ENCODE measurements at regions not wholly inside any gene's neighbourhood (a gene's known extent, or its start where the extent isn't known, plus 50 kb on each side); places are given as distances from the start of the nearest gene placed in this dataset.

GRCh38 chr7:112868609-112869008 is 78.4 kb upstream of the TMEM168 start:
- H3K9me3 ChIP-seq (ENCODE audit: low read depth): no peaks in the 10 kb centered on the region
- no peak overlapping the region for H3K4me2 ChIP-seq
- H3K4me3 ChIP-seq: no peak overlapping the region
- TF ChIP-seq, protein P1, sequence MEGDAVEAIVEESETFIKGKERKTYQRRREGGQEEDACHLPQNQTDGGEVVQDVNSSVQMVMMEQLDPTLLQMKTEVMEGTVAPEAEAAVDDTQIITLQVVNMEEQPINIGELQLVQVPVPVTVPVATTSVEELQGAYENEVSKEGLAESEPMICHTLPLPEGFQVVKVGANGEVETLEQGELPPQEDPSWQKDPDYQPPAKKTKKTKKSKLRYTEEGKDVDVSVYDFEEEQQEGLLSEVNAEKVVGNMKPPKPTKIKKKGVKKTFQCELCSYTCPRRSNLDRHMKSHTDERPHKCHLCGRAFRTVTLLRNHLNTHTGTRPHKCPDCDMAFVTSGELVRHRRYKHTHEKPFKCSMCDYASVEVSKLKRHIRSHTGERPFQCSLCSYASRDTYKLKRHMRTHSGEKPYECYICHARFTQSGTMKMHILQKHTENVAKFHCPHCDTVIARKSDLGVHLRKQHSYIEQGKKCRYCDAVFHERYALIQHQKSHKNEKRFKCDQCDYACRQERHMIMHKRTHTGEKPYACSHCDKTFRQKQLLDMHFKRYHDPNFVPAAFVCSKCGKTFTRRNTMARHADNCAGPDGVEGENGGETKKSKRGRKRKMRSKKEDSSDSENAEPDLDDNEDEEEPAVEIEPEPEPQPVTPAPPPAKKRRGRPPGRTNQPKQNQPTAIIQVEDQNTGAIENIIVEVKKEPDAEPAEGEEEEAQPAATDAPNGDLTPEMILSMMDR (IDR thresholded peaks at IDR 0.05): no peak
- TF ChIP-seq EZH2phosphoT487 (IDR thresholded peaks at IDR 0.05) (no peak), EZH2 (IDR thresholded peaks at IDR 0.05) (no peak)
- Mint-ChIP-seq H3K27me3 (ENCODE audit: insufficient read depth, low read depth) (peaks cover 5% of the 10 kb centered on the region), H3K27ac (no peak overlapping the region), H3K4me3 (no peak overlapping the region), H3K36me3 (peaks cover 39% of the 10 kb centered on the region), H3K9me3 (peaks cover 52% of the 10 kb centered on the region), H3K4me1 (no peaks in the 10 kb centered on the region)
- DNase-seq (ENCODE audit: low spot score): no peak
- H3K36me3 ChIP-seq: no peaks in the 10 kb centered on the region
- no peak overlapping the region for H3K27ac ChIP-seq
- H3K27me3 ChIP-seq: no peaks in the 10 kb centered on the region
- H2AFZ ChIP-seq (replicated peaks): no peak overlapping the region
- H3K4me1 ChIP-seq: no peaks in the 10 kb centered on the region
- H4K20me1 ChIP-seq (ENCODE audit: low read depth): peaks cover 14% of the 10 kb centered on the region
- no peak overlapping the region for H3K9ac ChIP-seq
- H3K79me2 ChIP-seq (ENCODE audit: low read depth): peaks cover 74% of the 10 kb centered on the region
- no peaks in the 10 kb centered on the region for H3F3A ChIP-seq (ENCODE audit: low read depth)

- peaks cover 5% of the 10 kb centered on the region for H4K20me1 ChIP-seq (ENCODE audit: low read depth)
Observed at GRCh38 chr7:112866424-112866823, 76.2 kb upstream of the TMEM168 start.

GRCh38 chr7:112864380-112864779 is 74.2 kb upstream of the TMEM168 start:
- no peaks in the 10 kb centered on the region for H3K9me3 ChIP-seq (ENCODE audit: low read depth)
- no peak overlapping the region for H3K4me3 Mint-ChIP-seq
- H3K27ac ChIP-seq: no peak overlapping the region
- peaks cover 6% of the 10 kb centered on the region for H3K27me3 Mint-ChIP-seq (ENCODE audit: insufficient read depth, low read depth)
- no peaks in the 10 kb centered on the region for H3K4me1 ChIP-seq
- H3K4me2 ChIP-seq: no peak overlapping the region
- no peaks in the 10 kb centered on the region for H3K4me1 Mint-ChIP-seq
- H3K36me3 ChIP-seq: peaks cover 7% of the 10 kb centered on the region
- TF ChIP-seq EZH2 (IDR thresholded peaks at IDR 0.05): no peak
- H4K20me1 ChIP-seq (ENCODE audit: low read depth): no peaks in the 10 kb centered on the region
- H3K9ac ChIP-seq: no peak overlapping the region
- H3K9me3 Mint-ChIP-seq: peaks cover 30% of the 10 kb centered on the region
- no peak overlapping the region for H3K4me3 ChIP-seq
- no peak overlapping the region for H2AFZ ChIP-seq (replicated peaks)
- peaks cover 25% of the 10 kb centered on the region for H3K36me3 Mint-ChIP-seq
- H3F3A ChIP-seq (ENCODE audit: low read depth): no peaks in the 10 kb centered on the region
- H3K79me2 ChIP-seq (ENCODE audit: low read depth): peaks cover 51% of the 10 kb centered on the region
- no peaks in the 10 kb centered on the region for H3K27me3 ChIP-seq
- DNase-seq (ENCODE audit: low spot score): no peak
- no peak overlapping the region for H3K27ac Mint-ChIP-seq

More at GRCh38 chr7:112866424-112866823, 76.2 kb upstream of the TMEM168 start:
- Histone ChIP-seq H3K4me3 (no peak overlapping the region), H3K9me3 (ENCODE audit: low read depth) (no peaks in the 10 kb centered on the region), H3K79me2 (ENCODE audit: low read depth) (peaks cover 63% of the 10 kb centered on the region), H3K27me3 (no peaks in the 10 kb centered on the region), H3K4me1 (no peaks in the 10 kb centered on the region), H3K4me2 (no peak overlapping the region), H3K36me3 (peaks cover 7% of the 10 kb centered on the region), H3F3A (ENCODE audit: low read depth) (no peaks in the 10 kb centered on the region), H3K9ac (no peak overlapping the region), H2AFZ (replicated peaks) (no peak overlapping the region), H3K27ac (no peak overlapping the region)
- TF ChIP-seq, protein P1 (IDR thresholded peaks at IDR 0.05): no peak
- no peak for TF ChIP-seq EZH2 (IDR thresholded peaks at IDR 0.05)
- TF ChIP-seq EZH2phosphoT487 (IDR thresholded peaks at IDR 0.05): no peak
- no peak for DNase-seq (ENCODE audit: low spot score)
- H3K27ac Mint-ChIP-seq: no peak overlapping the region
- H3K36me3 Mint-ChIP-seq: peaks cover 40% of the 10 kb centered on the region
- H3K9me3 Mint-ChIP-seq: peaks cover 48% of the 10 kb centered on the region
- H3K27me3 Mint-ChIP-seq (ENCODE audit: insufficient read depth, low read depth): peaks cover 6% of the 10 kb centered on the region
- no peaks in the 10 kb centered on the region for H3K4me1 Mint-ChIP-seq
- H3K4me3 Mint-ChIP-seq: no peak overlapping the region

- Histone ChIP-seq H3K9ac (no peak overlapping the region), H2AFZ (replicated peaks) (no peak overlapping the region), H3K27me3 (no peaks in the 10 kb centered on the region), H3K36me3 (peaks cover 7% of the 10 kb centered on the region), H3K79me2 (ENCODE audit: low read depth) (peaks cover 18% of the 10 kb centered on the region), H3K4me2 (no peak overlapping the region), H3K4me1 (no peaks in the 10 kb centered on the region), H4K20me1 (ENCODE audit: low read depth) (peaks cover 3% of the 10 kb centered on the region), H3K4me3 (no peak overlapping the region), H3K27ac (no peak overlapping the region), H3F3A (ENCODE audit: low read depth) (no peaks in the 10 kb centered on the region), H3K9me3 (ENCODE audit: low read depth) (no peaks in the 10 kb centered on the region)
- Mint-ChIP-seq H3K27me3 (ENCODE audit: insufficient read depth, low read depth) (peaks cover 2% of the 10 kb centered on the region), H3K9me3 (peaks cover 11% of the 10 kb centered on the region), H3K4me1 (peaks cover 3% of the 10 kb centered on the region), H3K36me3 (peaks cover 12% of the 10 kb centered on the region), H3K27ac (no peak overlapping the region), H3K4me3 (no peak overlapping the region)
- no peak for DNase-seq (ENCODE audit: low spot score)
- TF ChIP-seq, protein P1 (IDR thresholded peaks at IDR 0.05): no peak
- TF ChIP-seq EZH2phosphoT487 (IDR thresholded peaks at IDR 0.05): no peak
- TF ChIP-seq EZH2 (IDR thresholded peaks at IDR 0.05): no peak
Observed at GRCh38 chr7:112858838-112859237, 68.6 kb upstream of the TMEM168 start.
